Kidney glomerular epithelial cell (primary cell): ENCODE measurements at regions not wholly inside any gene's neighbourhood (a gene's known extent, or its start where the extent isn't known, plus 50 kb on each side); places are given as distances from the start of the nearest gene placed in this dataset.

Experiments used
- DNase-seq: peaks from one replicate; lab custom pipeline; 2025; lab: John Stamatoyannopoulos, UW

GRCh38 chr5:125508225-125508624, 761.8 kb upstream of the ZNF608 start:
- no peak for DNase-seq

GRCh38 chr5:125510651-125511050, 764.2 kb upstream of the ZNF608 start:
- no peak for DNase-seq

- no peak for DNase-seq
These were observed 771.6 kb upstream of the ZNF608 start for GRCh38 chr5:125517973-125518550.

DNA sequence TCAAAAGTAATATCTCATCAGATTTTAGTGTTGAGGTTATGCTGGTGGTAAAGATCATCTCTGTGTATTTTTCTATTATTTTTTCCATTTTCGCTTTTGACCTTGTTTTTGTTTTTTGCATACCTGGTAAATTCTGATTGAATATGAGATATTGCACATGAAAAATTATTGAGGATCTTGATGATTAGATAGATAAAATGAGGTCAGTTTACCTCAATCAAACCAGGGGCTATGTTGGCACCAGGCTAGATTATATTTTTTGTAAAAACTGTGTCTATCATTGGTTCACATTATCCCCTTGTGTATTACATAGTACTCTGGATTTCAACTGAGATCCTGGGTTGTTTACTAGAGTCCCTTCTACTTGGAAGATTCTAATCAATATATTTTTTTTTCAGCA, 774.9 kb upstream of the ZNF608 start:
- no peak for DNase-seq

GRCh38 chr5:125525356-125525755, 778.9 kb upstream of the ZNF608 start:
- DNase-seq: no peak

- no peak for DNase-seq
These were observed 780.5 kb upstream of the ZNF608 start for GRCh38 chr5:125526966-125527365.

- no peak for DNase-seq
These were observed 782.4 kb upstream of the ZNF608 start for GRCh38 chr5:125528881-125529280.

DNA sequence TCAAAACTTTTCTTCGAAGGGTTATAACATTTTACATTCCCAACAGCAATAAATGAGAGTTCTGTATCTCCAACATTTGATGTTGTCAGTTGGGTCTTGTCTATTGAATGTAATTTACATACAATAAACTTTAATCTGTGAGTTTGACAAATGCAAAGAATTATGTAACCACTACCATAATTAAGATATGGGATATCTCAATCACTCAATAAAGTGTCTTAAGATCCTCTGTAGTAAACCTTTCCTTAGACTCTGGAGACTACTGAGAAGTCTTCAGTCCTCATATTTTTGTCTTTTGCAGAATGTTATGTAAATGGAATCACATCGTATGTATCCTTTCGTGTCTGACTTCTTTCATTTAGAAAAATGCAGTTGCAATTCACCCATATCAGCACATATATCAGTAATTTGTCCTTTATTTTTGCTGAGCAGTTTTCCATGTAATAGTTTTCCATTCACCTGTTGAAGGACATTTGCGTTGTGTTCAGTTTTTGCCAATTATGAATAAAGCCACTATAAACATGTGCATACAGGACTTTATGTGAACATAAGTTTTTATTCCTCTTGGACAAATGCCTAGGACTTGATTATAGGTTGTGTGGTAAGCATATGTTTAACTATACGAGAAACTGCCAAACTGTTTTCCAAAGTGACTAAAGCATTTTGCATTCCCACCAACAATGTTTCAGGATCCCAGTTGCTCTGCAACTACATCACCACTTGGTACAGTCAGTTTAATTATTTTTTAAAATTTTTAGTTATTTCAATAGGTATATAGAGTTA, 784.6 kb upstream of the ZNF608 start:
- no peak for DNase-seq

DNA sequence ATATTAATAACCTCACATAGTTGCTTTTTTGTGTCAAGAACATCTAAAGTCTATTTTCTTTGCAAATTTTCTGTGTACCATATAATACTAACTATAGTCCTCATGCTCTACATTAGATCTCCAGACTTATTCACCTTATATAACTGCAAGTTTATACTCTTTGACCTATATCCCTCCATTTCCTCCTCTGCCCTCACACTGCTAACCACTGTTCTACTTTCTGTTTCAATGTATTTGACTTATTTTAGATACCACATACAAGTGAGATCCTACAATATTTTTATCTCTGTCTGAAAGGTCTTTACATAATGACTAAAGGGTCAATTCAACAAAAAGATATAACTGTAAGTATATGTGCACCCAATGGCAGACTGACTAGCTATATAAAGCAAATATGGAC, 789.7 kb upstream of the ZNF608 start:
- DNase-seq: no peak

- DNase-seq: no peak
These were observed 790.1 kb upstream of the ZNF608 start for GRCh38 chr5:125536582-125536981.

- no peak for DNase-seq
These were observed 791.2 kb upstream of the ZNF608 start for GRCh38 chr5:125537661-125538060.

GRCh38 chr5:125538469-125538868, 792.0 kb upstream of the ZNF608 start:
- DNase-seq: no peak

- no peak for DNase-seq
These were observed 794.6 kb upstream of the ZNF608 start for GRCh38 chr5:125541085-125541484.

DNA sequence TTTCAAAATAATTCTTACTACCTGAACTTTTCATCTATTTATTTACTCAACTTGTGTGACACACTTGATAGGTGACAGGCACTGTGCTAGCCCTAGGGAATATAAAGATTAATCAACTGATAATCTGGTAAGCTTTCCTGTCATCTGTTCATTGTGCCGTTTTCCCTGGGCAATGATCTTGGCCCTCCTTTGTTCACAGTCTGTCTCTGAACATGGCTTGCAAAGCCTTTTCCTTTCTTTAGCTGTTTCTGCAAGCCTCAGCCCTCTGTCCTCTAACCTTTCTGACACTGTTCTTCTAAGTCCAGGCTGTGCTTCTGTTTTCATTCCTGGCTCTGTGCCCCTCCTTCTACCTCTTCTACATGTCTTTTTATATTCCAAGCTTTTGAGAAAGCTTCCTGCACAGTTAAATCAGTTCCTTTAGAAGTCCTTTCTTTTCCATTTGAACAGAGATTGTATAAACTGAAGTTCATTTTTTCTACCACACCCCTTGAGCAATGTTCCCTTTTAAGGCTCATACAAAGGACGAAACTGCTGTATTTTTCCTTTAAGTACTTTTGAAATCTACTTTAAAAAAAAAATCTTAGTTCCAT, 803.0 kb upstream of the ZNF608 start:
- DNase-seq: no peak

DNA sequence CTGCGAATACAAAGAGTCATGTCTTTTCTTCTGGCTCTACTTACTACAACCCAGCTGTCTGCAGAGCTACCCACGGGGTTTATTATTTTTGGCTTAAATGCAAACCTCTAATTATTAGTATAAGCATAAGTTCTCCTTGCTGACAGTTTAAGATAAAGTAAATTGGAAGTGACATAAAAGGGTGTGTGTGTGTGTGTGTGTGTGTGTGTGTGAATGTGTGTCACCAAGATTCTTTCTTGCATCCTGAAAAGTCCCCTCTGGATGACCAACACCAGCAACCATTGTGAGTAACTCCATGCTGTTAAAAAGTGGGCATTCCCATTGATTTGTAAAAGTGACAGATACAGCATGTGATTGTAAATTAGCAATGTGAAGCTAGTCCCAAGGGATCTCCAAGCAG, 803.8 kb upstream of the ZNF608 start:
- no peak for DNase-seq

- no peak for DNase-seq
These were observed 804.8 kb upstream of the ZNF608 start for GRCh38 chr5:125551246-125551645.

GRCh38 chr5:125551797-125552196, 805.4 kb upstream of the ZNF608 start:
- no peak for DNase-seq

GRCh38 chr5:125552486-125552885, 806.0 kb upstream of the ZNF608 start:
- no peak for DNase-seq

- DNase-seq: no peak
These were observed 807.9 kb upstream of the ZNF608 start for GRCh38 chr5:125554355-125554754.

- no peak for DNase-seq
These were observed 809.2 kb upstream of the ZNF608 start for GRCh38 chr5:125555591-125555990.

GRCh38 chr5:125558016-125558415, 811.6 kb upstream of the ZNF608 start:
- no peak for DNase-seq

DNA sequence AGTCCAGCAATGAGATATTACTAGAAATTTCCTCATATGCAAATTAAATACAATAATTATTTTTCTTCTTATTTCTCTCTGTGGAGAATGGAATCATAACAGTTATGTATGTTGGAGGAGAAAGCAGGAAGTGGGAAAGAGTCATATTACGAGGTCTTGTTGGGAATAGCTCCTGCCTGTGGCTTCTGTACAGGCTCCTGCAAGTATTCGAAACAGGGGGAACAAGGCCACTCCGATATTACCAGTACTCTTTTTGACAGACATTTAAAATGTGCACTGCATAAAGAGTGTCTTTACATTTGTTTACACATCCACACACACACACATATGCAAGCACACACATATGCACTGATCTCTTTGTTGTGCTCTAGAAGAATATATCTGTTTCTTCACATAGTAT, 812.0 kb upstream of the ZNF608 start:
- DNase-seq: no peak

DNA sequence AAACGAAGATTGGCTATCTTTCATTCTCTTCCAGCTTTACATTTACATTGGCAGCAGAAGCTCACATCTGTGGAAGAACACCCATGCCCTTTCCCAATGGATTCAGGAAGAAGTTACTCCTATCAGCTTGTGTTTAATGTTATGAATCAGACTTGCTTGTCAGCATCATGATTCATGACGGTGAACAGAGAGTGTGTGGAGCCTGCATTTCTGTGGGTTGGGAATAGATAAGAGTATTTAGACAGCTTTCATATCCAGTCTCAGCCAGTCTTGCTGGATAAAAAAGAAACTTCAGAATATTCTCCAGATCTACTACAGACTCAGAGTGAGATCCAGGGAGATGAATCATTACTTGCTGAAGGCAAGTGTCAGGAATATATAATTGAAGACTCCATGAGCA, 812.9 kb upstream of the ZNF608 start:
- peak; percentile 97 for DNase-seq
